Dermis blood vessel endothelial cell (primary cell): ENCODE measurements at regions not wholly inside any gene's neighbourhood (a gene's known extent, or its start where the extent isn't known, plus 50 kb on each side); places are given as distances from the start of the nearest gene placed in this dataset.

Source experiments
- DNase-seq: peaks from one replicate; pipeline ENCODE4 v3.0.0; 2010

DNA sequence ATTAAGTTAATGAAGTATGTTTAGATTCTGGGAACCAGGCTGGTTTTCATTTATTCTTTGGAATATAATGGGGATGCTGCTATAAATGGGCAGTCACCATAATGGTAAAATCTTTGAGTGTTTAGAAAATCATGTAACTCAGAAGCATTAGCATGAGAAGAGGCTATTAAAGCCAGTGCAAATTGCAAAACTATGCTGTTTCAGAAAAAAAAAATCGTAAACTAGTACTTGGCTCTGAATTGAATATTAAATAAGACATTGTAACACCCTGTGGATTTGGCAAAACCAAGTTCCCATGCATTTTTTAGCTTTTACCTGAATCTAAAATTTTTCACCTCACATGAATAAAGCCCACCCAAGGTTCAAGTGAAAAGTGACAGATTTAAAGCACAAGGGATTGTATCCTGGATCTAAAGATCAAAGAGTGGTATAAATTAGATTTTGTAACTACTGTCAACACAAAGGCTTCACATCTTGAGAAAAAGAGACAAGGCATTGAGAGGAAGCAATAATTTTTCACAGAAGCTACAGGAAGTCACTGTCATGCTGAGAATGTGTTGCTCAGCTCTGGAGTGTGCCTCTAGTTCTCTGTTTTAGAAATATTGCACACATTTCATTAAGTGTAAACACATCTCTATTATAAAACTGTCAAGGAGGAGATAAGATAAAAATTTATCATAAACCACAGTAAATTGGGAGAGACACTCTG, 142.2 kb downstream of the ABCA8 start:
- no peak for DNase-seq

DNA sequence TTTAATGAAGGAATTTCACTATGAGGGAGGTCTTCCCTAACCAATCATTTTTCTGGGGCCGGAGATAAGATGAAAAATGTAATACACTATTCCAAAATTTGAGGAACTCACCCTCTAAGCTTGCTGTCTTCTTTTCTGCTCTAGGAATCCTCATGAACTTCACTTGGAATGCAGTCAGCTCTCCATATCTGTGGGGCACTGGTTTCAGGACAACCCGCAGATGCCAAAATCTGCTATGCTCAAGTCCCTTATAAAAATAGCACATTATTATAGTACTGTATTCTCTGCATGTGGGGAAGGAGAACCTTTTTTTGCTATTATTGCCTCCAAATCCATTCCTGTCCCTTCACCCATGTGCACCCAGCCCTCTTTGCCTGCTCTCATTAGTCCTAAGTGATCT, 146.0 kb downstream of the ABCA8 start:
- DNase-seq = no peak

DNA sequence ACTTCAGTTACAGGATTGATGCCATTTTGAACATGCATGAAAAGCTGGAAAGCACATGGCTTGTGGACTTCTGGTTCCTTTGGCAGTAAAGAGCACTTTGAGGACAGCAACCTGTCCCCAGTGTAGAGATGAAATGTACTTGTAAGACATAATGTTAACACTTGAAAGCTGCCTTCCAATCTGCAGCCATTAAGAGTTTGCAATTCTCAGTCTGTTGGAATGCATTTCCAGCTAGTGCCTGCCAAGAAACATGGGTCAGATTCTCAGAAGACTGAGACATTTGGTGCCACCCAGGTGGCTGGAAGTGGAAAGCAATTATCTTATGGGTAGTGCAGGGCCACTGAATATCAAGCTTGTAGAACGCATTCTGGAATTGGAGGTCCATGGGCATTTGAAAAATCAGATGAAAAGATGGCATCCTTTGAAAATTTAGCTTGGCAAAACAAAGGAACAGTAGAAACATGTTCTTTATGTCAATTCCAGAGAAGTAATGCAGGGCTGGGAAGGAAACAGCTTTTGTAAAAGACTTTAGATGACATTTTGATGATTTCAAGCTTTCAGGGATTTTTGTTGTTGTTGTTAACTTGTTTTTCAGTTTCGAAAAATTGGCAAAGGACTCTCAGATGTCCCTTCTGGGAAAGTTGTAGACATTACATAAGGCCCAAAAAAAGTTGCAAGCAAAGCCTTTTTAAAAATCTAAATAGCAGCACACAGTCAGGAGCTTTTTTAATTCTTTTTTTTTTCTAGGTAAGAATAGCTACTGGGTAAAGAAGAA, 147.0 kb downstream of the ABCA8 start:
- DNase-seq = no peak

DNA sequence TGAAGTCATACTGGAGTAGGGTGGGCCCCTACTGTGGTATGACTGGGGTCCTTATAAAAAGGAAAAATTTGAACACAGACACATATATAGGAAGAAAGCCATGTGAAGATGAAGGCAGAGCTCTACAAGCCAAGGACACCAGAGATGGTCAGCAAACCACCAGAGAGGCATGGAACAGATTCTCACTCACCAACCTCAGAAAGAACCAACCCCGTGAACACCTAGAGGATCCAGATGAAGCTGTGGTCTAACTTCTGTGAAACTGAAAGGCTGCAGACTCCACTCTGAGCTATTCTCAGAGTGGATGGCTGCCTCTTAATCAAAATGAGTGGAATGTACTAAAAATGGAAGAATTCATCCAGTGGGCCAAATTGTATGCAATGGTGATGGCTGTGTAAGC, 149.6 kb downstream of the ABCA8 start:
- no peak for DNase-seq

DNA sequence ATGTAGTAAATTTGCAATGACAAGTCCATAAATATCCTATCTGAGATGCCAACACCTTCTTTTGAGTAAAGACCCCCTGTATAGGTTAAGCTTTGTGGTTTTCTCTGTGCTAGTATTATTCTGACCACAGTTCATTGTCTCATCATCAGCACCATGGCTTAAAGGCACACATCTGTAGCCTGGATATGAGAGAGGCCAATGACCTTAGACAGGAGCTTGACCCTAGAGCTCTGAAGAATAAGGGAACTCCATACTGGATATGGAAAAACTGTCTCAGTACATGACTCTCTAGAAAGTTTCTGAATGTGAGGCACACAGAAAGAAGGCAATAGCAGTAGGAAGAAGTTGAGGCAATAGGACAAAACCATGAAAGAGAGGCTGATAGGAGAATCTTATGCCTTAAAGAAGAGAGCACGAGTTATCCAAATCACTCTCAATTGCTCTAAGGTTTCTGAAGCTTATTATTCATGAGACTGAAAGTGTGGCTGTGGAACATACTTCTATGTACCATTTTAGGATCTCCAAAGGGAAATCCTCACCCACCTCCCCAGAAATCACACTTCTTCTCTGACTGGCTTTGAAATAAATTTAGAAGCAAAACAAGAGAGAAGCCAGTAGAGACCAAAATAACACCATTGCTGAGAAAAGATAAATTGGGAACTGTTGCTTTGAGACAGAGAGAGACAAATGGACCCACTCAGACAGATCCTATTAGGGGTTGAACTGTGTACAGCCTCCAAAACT, 150.2 kb downstream of the ABCA8 start:
- no peak for DNase-seq

DNA sequence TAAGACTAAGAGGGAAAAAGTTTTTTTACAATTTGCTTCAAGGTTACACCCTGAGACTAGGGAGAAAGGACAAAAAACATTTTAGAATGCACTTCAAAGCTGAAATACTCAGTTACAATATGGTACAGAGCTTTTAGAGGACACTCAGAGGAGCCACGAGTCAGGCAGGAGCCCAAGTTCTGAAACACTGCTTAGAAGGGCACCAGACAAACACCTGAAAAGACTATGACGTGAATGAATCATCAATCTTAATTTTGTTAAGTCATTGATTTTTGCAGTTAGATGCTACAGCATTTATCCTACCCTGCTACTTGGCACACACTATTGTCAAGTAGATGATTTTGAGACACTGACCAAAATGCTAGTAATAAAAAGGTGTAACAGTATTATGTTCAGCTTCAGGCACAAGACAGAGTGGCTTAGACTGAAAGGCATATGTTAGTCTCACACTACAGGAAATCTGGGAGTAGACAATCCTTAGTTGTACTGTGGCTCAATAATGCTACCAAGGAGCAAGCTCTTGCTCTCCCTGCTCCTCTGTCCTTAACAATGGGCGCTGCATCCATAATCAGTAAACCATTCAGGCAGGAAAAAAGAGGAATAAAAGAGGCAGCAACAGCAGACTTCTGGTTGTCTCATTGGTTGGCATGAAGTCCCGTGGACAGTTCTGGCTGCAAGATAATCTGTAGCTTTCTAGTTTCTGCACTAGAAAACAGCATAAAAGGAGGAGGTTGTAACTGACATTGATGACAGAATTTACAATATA, 151.8 kb downstream of the ABCA8 start:
- no peak for DNase-seq

DNA sequence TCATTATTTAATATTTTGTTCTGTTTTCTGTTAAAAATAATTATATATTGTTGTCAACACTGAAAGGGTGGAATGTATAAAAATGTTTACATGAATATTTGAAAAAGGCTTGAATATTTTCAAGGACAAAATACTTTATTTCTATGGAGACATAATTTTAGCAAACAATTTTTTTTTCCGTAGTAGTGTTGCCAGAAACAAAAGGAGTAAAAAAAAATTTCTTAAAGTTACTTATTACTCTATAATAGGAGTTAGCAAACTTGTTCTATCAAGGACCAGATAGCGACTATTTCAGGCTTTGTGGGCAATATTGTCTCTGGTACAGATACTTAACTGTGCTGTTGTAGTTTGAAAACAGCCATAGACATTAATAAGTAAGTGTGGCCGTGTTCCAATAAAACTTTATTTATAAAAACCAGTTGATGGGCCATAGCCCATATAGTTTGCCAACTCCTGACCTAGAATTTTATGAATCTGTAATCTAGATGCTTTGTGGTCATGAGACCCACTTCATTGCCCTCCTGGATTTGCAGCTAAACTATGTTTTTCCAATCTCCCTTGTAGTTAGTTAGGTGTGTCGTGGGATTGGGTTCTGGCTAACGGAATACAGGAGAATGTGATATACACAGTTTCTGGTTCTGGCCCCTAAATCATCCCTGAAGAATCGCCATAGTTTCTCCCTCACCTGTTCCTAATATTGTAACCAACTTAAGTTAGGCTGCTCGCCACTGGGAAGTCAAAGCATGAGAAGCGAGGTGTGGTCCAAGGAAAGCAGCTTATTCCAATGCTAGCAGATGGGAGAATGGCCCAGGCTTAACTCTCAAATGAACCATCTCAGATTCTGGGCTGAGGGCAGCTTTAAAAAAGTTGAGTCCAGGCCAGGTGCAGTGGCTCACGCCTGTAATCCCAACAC, 153.6 kb downstream of the ABCA8 start:
- no peak for DNase-seq

DNA sequence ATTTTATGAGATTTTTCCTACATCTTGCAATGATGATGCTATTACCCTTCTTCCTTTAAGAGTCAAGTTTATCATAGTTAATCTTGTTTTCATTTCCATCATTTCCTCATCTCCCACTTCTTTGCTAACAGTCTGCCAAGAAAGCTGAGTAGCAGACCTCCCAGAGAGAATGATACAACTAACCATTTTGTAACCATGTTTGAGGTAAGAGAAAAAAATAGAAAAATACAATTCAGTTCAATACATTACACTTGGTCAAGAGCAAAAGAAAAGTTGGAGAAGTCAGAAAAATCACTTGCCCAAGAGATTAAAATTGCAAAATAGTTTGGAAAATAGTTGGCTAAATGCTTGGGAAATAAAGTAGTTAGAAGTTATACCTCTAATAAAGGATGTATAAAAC, 154.4 kb downstream of the ABCA8 start:
- DNase-seq = no peak

DNA sequence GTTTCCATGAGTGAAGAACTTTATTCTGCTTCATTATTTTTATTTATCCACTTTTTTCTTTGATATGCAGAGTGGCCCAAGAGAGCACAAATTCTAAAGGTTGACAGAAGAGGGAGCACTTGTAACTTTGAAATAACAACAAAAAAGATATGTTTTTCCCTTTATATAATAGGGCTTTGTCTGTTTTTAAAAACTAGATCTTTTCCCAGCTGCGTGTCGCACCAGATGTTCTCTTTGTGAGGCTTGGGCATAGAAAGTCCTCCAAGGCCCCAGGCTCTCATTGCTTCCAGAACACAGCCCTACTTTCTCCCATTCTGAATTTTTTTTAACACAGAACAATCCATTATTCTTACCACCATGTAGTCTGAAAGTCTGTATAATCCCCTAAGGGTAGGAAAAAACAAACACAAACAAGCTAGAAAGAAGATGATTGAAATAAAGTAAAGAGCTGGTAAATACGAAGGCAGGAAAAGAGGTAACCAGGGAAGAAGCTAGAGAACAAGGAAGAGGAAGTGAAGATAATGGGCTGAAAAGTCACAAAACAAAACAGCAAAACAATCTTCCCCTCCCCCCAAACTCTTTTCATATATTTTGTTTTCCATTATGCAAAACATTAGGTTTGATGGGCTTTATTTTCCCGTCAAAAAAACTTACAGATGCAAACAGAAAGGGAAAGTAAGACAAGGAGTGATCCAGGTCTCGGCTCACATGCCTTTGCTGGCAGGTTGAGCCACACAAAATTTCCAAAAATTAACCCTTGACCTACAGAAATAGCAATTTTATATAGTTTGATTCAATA, 160.4 kb downstream of the ABCA8 start:
- peak; percentile 74 for DNase-seq

DNA sequence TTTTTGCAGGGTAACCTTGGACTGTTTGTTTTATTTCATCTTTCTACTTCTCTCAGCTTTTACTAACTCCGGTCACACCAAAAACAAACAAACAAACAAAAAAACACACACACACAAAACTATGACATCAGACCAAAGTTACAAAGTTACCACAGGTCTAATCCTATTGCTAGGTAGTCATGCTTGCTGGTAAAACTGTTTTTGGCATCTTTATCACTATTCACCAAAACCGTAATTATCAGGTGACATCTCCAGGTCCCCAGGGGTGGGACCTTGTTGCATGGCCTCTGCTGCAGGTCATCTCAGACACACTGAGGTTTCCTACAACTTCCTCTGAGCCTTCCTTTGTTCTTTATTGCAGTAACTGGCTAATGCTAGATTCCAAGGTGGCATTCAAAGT, 162.3 kb downstream of the ABCA8 start:
- no peak for DNase-seq

DNA sequence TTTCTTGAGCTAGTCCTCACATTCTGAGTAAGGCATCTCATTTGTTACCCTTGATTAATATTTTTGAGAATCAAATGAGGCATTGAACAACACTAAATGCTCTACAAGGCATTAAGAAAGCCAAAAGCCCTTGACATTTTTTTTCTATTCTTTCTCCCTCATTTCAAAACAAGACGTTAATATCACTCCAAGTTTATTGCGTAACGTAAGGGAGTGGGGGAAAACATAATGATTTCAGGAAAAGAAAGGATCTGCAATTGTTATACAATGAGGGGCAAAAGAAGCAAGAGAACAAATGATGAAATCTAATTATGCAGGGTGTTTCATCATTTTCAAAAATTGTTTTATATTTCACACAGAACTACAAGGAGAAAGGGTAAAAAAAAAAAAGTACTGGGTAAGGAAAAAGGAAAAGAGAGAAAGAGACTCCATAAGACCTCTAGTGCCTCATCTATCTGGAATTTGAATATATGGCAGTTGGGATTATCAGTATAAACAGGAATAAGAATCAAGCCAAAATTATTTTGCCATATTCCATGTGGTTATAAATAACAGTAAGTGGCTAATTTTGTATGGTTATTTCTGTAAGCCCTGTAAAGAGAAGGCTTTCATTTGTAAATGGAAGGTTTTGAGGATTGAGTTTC, 163.0 kb downstream of the ABCA8 start:
- no peak for DNase-seq

DNA sequence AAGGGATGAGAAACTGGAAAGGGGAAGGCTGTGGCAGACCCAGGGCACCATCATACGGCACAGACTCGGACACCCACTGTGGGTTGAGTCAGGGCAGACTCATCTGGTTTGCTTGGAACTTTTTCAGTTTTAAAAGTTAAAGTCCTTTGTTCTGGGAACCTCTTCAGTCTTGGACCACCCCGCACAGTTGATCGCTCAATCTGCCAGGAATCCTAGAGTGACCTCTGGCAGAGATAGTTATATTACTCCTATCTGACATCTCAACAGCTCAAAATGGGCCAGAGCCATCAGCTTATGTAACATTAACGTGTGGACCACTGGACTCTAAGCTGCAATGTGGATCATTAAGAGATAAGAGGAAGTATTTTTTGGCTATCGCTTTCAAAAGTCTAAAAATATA, 164.3 kb downstream of the ABCA8 start:
- no peak for DNase-seq

DNA sequence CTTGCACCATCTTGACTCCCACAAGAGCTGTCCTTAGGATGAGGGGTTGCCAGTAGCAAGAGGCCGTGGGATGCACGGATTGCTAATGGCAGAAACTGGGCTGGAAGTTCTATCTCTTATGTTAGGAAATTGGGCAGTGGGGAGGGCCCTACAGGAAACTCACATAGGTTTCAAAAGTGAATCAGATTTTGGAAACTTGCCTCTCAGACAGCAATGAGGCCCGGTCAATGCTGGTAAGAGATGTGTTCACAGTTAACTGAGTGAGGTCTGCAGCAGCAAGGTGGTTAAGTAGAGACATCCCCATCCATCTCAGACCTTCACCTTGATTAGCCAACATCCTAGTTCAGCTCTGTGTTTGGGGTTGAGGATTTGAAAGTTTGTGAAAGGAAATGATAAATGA, 164.7 kb downstream of the ABCA8 start:
- DNase-seq = no peak

DNA sequence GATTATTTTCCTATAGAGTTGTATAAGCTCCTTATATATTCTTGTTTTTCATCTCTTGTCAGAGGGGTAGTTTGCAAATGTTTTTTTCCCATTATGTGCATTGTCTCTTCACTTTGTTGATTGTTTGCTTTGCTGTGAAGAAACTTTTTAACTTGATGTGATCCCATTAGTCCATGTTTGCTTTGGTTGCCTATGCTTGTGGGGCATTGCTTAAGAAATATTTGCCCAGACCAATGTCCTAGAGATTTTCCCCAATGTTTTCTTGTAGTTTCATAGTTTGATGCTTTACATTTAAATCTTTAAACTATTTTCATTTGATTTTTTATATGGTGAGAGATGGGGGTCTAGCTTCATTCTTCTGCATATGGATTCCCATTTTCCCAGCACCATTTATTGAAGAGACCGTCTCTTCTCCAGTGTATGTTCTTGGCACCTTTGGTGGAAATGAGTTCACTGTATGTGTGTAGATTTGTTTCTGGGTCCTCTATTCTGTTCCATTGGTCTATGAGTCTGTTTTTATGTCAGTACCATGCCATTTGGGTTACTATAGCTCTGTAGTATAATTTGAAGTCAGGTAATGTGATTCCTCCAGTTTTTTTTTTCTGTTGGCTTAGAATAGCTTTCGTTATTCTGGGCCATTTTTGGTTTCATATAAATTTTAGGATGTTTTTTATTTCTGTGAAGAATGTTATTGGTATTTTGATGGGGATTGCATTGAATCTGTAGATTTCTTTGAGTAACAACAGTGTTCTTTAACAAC, 165.8 kb downstream of the ABCA8 start:
- no peak for DNase-seq

DNA sequence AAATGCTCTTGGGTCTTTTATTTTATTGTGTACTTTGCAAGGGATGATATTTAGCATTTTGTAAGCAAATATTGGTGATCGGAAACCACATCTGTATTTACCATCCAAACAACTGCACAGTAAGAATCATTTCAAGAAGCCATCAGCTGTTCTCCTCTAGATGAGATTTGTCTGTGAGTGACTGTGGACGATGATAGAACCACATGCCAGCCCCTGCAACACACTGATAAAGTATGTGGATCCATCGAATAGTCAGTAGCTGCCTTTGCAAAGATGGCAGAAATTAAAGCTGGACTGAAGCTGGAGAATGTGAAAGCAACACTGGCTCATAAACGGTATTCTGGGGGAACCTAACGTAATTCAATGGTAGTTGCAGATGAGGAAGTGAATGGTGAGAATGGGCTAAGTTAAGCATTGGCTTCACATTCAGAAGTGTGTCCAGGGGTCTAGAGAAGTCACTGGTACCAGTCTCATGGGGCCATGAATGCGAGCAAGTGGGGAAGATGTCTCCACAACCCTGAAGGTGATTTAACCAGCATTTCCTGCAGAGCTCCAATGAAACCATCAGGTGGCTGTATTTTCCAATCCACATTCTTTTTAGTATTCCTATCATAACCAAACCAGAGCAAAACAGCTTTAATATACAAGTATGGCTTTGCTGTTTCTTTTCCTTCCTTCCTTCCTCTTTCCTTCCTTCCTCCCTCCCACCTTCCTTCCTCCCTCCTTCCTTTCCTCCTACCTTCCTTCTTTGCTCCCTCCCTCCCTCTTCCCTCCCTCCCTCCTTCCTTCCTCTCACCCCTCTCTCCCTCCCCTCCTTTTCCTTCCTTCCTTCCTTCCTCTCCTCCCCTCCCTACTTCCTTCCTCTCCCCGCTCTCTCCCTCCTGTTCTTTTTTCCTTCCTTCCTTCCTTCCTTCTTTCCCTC, 169.4 kb downstream of the ABCA8 start:
- no peak for DNase-seq

DNA sequence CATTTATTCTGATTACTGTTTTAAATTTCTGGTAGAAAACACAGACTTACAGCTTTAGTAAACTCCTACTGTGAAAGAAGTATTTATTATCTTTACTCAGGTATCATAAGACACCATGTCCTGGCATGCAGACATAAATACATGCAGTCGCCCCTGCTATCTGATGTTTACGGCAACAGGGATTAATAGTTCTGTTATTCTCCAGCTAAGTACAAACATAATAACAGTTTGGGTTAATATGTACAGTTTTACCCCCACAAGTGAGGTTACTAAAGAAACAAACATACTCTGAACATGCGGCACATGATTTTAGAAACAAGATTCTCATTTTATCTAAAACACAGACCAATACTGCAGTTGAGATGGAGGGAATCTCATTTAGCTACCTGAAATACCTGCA, 170.8 kb downstream of the ABCA8 start:
- no peak for DNase-seq

DNA sequence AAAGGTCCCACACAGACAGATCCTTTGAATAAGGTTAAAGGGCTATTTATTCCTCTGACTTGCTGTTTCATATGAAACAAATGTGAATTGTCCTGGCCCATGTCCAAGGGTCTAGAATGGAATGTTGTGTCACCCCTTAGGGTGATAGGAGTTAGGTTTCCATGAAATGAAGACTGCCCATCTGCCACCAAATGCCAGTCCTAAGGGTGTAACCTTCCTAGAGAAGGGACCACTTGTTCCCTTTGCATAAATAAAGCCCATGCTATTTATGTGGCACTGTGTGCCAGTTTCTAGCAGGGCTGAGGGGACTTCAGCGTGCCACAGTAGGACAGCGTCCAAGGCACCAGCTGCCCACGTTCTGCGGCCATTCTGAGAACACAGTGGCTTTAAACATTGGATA, 171.3 kb downstream of the ABCA8 start:
- peak; percentile 14 for DNase-seq

DNA sequence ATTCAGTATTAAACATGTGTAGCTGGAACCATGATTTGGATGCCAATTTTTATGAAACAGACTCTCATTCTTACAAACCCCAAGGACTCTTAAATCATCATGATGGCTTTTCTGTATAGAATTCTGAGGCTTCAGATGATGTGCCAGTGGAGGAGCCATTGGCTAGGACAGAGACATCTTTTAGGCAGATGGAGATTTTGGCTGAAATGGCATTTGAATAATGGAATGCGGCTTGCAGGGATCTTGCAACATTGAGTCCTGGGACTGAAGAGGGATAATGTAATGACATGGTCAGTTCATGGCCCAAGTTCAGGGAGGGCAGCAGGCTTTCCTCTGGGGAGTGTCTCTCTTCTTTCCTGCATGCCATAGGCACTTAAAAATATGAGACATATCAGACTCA, 172.4 kb downstream of the ABCA8 start:
- DNase-seq = no peak

DNA sequence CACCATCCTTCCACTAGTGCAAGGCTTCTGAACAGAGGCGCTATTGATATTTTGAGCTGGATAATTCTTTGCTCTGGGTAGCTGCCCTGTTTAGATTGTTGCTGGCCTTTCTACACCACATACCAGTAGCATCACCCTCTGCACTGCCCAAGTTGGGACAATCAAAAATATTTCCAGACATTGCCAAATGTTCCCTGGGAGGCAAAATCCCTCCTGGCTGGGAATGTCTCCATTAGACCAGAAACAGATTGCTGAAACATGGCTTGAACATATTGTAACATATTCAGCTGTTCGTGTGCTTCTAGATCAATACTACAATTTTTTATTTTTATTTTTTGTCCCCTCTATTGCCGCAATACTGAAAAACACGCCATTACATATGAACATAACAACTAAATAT, 174.6 kb downstream of the ABCA8 start:
- no peak for DNase-seq
